ENCODE measurements at regions not wholly inside any gene's neighbourhood (a gene's known extent, or its start where the extent isn't known, plus 50 kb on each side); places are given as distances from the start of the nearest gene placed in this dataset.
"Not testable (repeated sequence)": the region's sequence is repeated elsewhere in the genome, so short reads cannot be mapped to it uniquely, and the experiment has no call there.

- Mint-ChIP-seq H3K9me3 (ENCODE audit: unreplicated experiment) (no peaks in the 10 kb centered on the region), H3K27ac (ENCODE audit: unreplicated experiment) (no peak overlapping the region), H3K36me3 (ENCODE audit: unreplicated experiment) (no peaks in the 10 kb centered on the region), H3K27me3 (ENCODE audit: unreplicated experiment) (peaks cover 14% of the 10 kb centered on the region), H3K4me3 (ENCODE audit: unreplicated experiment) (no peak overlapping the region), H3K4me1 (ENCODE audit: unreplicated experiment) (no peaks in the 10 kb centered on the region)
- no peak for TF ChIP-seq CTCF (IDR thresholded peaks at IDR 0.05)
- no peak for DNase-seq (ENCODE audit: extremely low spot score, unreplicated experiment)
These were observed 425.9 kb downstream of the EPHA3 start for GRCh38 chr3:89533275-89533674.

- not testable (repeated sequence) for H3K9me3 Mint-ChIP-seq (ENCODE audit: unreplicated experiment); H3K27ac Mint-ChIP-seq (ENCODE audit: unreplicated experiment); DNase-seq (ENCODE audit: extremely low spot score, unreplicated experiment); H3K36me3 Mint-ChIP-seq (ENCODE audit: unreplicated experiment); H3K27me3 Mint-ChIP-seq (ENCODE audit: unreplicated experiment); H3K4me3 Mint-ChIP-seq (ENCODE audit: unreplicated experiment); H3K4me1 Mint-ChIP-seq (ENCODE audit: unreplicated experiment)
These were observed 447.2 kb downstream of the EPHA3 start for GRCh38 chr3:89554587-89554986.

GRCh38 chr3:89558711-89559110 is 451.3 kb downstream of the EPHA3 start:
- Mint-ChIP-seq H3K36me3 (ENCODE audit: unreplicated experiment) (no peaks in the 10 kb centered on the region), H3K4me3 (ENCODE audit: unreplicated experiment) (no peak overlapping the region), H3K27ac (ENCODE audit: unreplicated experiment) (no peak overlapping the region), H3K27me3 (ENCODE audit: unreplicated experiment) (no peaks in the 10 kb centered on the region), H3K4me1 (ENCODE audit: unreplicated experiment) (no peaks in the 10 kb centered on the region), H3K9me3 (ENCODE audit: unreplicated experiment) (peaks cover 5% of the 10 kb centered on the region)
- TF ChIP-seq CTCF (IDR thresholded peaks at IDR 0.05): no peak
- DNase-seq (ENCODE audit: extremely low spot score, unreplicated experiment): no peak

- TF ChIP-seq CTCF (IDR thresholded peaks at IDR 0.05): no peak
- H3K36me3 Mint-ChIP-seq (ENCODE audit: unreplicated experiment): no peaks in the 10 kb centered on the region
- H3K27ac Mint-ChIP-seq (ENCODE audit: unreplicated experiment): no peak overlapping the region
- no peak for DNase-seq (ENCODE audit: extremely low spot score, unreplicated experiment)
- no peaks in the 10 kb centered on the region for H3K27me3 Mint-ChIP-seq (ENCODE audit: unreplicated experiment)
- no peak overlapping the region for H3K4me3 Mint-ChIP-seq (ENCODE audit: unreplicated experiment)
- peaks cover 4% of the 10 kb centered on the region for H3K9me3 Mint-ChIP-seq (ENCODE audit: unreplicated experiment)
- no peaks in the 10 kb centered on the region for H3K4me1 Mint-ChIP-seq (ENCODE audit: unreplicated experiment)
These were observed 453.1 kb downstream of the EPHA3 start for GRCh38 chr3:89560568-89560967.

- TF ChIP-seq CTCF (IDR thresholded peaks at IDR 0.05): no peak
- DNase-seq (ENCODE audit: extremely low spot score, unreplicated experiment): no peak
- Mint-ChIP-seq H3K36me3 (ENCODE audit: unreplicated experiment) (no peaks in the 10 kb centered on the region), H3K4me3 (ENCODE audit: unreplicated experiment) (no peak overlapping the region), H3K4me1 (ENCODE audit: unreplicated experiment) (no peaks in the 10 kb centered on the region), H3K9me3 (ENCODE audit: unreplicated experiment) (peaks cover 19% of the 10 kb centered on the region), H3K27ac (ENCODE audit: unreplicated experiment) (no peak overlapping the region), H3K27me3 (ENCODE audit: unreplicated experiment) (no peaks in the 10 kb centered on the region)
These were observed 455.0 kb downstream of the EPHA3 start for GRCh38 chr3:89562373-89562772.

GRCh38 chr3:89565098-89565497 is 457.7 kb downstream of the EPHA3 start:
- H3K36me3 Mint-ChIP-seq (ENCODE audit: unreplicated experiment): no peaks in the 10 kb centered on the region
- DNase-seq (ENCODE audit: extremely low spot score, unreplicated experiment): no peak
- no peaks in the 10 kb centered on the region for H3K4me1 Mint-ChIP-seq (ENCODE audit: unreplicated experiment)

More at GRCh38 chr3:89565098-89565497, 457.7 kb downstream of the EPHA3 start:
- Mint-ChIP-seq H3K9me3 (ENCODE audit: unreplicated experiment) (peaks cover 23% of the 10 kb centered on the region), H3K27me3 (ENCODE audit: unreplicated experiment) (peaks cover 4% of the 10 kb centered on the region), H3K4me3 (ENCODE audit: unreplicated experiment) (no peak overlapping the region), H3K27ac (ENCODE audit: unreplicated experiment) (no peak overlapping the region)
- TF ChIP-seq CTCF (IDR thresholded peaks at IDR 0.05): no peak
